NCI-H82 (cell line): ENCODE measurements at regions not wholly inside any gene's neighbourhood (a gene's known extent, or its start where the extent isn't known, plus 50 kb on each side); places are given as distances from the start of the nearest gene placed in this dataset.
"Not testable (repeated sequence)": the region's sequence is repeated elsewhere in the genome, so short reads cannot be mapped to it uniquely, and the experiment has no call there.

Source experiments
- DNase-seq: peaks from one replicate; lab custom pipeline; 2025; lab: John Stamatoyannopoulos, UW

DNA sequence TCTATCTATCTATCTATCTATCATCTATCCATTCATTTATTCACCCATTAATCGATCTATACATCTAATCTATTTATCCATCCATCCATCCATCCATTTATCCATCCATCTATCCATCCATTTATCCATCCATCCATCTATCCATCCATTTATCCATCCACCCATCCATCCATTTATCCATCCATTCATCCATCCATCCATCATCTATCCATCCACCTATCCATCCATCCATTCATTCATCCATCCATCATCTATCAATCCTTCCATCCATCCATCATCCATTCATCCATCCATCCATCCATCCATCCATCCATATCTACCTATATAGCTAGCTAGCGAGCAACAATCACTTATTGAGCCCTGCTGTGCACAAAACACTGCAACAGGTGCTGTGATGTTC is 953.1 kb upstream of the ZNF722 start:
- no peak for DNase-seq

DNA sequence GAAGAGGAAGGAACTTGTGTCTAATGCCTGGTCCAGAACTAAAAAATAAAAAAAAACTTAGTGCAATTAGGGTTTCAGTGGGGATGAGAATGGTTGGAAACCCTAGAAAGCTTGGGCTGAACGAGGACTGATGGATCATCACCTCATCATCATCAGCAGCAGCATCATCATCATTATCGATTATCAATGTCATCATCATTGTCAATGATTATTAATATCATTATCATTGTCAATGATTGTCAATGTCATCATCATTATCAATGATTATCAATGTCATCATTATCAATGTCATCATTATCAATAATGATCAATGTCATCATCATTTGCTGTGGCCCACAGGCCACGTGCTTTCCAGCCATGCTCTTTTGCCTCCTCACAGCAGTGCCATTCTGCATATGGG is 952.0 kb upstream of the ZNF722 start:
- DNase-seq: no peak

DNA sequence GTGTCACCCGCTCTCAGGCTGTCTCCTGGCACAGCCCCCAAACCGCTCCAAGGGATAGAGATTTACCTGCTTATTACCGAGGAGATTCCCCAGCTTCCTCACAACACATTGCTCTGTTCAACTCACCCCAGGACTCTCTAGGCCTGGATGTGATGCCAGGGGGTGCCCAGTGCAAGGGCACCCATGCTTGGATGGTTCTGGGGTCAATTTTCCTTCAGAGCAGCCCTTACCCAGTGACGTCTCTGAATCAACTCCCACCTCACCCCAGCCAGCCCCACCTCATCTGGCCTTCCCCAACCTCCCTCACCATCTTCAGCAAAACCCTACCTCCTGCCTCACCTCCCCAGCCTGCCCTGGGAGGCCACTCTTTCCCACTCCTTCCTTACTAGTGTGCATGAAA is 951.6 kb upstream of the ZNF722 start:
- no peak for DNase-seq

DNA sequence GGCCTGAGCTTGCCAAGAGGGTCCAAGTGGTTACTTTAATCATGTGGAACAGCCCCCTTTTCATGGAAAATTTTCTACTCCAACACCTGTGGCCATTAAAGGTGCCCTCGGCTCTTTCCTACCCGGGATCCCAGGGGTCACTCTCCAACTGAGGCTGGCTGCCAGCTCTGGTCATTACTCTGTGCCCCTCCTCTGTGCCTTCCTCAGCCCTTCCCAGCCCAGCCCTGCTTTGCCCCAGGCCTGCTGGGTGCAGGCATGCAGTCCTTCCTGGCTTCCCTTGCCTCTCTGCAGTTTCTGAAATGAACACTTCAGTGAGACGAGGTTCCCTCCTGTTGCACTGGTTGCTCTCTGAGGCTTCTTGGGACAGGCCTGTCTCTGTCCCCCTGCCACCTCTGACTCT is 951.1 kb upstream of the ZNF722 start:
- no peak for DNase-seq

DNA sequence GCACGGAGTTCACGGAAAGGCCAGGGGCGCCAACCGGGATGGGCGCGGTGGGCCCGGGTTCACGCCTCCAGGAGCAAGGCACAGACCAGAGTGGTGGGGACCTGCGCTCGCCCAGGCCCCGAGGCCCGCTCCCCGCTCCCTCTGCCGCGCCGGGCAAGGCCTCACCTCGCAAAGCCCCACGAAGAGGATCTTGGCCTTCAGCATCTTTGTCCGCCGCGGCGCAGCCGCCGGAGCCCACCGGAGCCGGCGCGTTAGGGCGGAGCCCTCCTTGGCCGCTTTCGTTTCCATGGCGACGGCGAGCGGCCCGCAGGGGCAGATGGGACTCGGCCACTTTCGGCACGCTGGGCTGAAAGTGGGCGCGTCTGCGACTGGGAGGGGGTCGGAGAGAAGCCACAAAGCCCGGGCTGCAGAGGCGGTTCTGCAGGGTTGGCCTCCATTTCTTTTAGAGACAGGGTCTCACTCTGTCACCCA is 944.4 kb upstream of the ZNF722 start:
- DNase-seq: no peak

DNA sequence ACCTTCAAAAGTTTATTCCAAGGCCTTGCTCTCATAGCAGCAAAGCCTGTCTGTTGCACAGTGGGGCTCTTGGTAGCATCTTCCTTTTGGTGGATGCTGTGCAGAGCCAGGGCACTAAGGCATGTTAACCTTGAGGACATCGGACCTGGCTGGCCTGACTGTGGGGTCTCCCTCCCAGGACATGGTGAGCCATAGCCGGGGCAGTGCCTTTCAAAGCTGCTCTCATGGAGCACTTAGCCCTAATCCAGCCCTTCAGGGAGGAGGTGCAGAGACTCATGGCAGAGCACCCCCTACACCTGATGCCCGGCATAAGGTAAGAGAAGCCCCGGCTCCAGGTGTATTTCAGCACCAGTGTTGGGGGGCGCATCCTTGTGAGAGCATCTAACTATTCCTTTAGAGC is 941.4 kb upstream of the ZNF722 start:
- DNase-seq: no peak

DNA sequence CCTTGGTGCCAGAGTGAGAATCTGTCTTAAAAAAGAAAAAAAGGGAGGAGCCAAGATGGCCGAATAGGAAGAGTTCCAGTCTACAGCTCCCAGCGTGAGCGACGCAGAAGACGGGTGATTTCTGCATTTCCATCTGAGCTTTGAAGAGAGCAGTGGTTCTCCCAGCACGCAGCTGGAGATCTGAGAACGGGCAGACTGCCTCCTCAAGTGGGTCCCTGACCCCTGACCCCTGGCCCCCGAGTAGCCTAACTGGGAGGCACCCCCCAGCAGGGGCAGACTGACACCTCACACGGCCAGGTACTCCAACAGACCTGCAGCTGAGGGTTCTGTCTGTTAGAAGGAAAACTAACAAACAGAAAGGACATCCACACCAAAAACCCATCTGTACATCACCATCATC is 937.9 kb upstream of the ZNF722 start:
- DNase-seq: not testable (repeated sequence)

DNA sequence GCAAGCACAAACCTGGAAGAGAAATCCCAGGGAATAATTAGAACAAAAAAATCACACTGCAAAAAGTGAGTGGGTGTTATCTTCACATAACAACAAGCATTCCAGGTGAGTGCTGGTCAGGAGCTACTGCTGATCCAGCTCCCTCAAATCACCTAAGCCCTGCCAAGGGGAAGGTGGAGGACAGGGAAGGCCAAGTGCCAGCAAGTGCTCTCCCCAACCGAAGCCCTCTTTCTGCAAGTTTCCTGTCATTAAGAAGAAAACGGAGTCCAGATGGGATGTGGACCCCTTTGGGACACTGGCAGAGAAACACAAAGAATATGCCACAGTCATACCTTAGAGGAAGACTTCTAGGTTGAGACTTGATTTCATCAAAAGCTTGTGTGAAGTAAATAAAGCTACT is 933.0 kb upstream of the ZNF722 start:
- no peak for DNase-seq

DNA sequence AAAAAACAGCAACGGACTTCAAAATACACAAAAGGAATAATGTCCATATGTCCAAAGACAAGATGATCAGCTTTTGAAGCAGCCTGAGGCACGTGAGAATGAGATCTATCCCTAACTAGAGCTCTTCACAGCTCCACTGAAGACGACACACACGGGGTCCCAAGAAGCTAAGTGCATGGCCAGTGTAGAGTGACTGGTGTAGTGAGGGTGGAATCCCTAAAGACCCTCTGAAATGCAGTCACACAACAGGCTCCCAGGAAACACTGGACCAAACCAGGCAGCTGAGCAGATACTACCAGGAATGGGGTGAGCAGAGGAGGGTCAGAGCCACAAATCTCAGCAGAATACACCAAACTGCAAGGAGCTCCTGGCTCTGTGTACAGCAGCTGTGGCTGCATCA is 932.4 kb upstream of the ZNF722 start:
- not testable (repeated sequence) for DNase-seq

DNA sequence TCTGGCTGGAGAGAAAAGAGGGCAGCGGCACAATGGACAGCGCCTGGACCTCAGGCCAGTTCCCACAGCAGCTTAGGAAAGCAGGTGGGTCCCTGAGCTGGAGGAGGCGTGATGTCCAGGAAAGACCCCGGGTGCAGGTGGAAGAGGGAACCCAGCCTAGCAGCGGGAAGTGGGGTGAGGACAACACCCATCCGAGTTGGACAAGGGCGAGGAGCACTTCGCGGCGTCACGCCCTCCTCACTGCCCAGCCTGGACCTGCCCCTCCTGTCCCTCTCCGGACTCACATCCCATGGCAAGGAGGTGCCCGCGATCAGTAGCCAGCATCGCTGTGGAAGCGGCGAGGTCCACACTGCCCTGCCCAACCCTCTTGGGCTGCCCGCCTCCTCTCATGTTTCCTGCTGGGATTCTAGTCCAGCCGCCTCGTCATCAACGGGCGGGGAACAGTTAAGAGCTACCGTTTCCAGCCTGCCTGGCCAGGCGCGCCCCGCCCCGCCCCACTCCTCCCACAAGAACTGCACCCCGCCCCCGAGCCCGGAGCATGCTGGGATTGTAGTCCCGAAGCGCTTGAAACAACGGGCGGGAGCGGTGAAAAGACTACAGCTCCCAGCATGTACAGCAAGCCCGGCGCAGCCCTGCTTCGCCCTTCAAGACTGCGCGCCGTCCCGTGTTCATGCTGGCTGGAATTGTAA is 930.6 kb upstream of the ZNF722 start:
- peak; percentile 34 for DNase-seq

DNA sequence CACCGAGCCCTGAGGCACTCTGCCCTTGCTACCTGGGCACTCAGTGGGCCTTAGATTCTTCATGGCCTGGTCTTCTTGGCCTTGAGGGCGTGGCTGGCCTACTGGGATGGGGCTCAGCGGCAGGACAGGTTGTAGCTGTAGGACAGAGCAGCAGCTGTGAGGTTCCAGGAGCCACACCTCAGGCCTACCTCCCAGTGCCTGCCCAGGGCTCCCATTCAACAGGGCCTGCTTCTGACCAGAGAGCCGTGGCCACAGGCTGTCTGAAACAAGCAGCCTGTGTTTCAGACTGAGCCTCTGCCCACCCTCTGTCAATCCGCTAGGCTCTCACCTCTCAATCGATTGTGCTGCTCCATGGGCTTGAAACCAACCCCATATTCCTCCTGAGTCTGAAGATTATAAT is 928.0 kb upstream of the ZNF722 start:
- no peak for DNase-seq

DNA sequence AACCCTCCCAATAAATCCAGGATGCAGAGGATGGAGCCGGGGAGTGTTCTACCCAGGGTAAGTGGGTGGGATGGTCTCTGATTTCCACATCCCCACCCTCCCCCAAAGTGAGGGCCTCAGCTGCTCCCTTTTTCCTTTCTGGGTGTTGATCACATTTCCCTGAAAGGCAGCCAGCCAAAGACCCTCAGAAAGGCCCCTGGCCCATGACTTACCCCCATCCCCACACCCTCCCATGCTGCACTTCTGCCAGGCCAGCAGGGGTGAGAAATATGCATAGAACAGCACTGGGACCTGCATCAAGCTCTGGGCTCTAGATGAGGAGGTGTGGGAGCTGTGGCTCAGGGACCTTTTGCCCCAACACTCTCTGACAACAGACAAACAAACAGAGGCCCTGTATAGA is 927.3 kb upstream of the ZNF722 start:
- DNase-seq: no peak

DNA sequence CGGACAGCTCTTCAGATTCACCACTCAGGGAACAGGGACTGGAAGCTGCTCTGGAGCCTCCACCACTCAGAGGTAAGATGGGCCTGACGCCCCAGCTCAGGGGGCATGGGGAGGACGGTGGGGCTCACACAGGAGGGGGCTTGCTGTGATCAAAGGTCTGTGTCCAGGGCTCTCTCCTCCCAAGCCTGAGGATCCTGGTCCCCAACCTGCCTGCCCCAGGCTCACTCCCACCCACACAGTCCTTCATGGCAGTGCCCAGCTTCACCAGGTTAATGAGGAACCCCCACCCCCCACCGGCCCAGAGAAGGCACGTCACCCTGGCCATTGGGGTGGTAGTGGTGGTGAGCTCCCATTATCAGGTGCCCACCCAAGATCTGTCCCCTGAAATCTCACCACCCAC is 926.7 kb upstream of the ZNF722 start:
- no peak for DNase-seq

DNA sequence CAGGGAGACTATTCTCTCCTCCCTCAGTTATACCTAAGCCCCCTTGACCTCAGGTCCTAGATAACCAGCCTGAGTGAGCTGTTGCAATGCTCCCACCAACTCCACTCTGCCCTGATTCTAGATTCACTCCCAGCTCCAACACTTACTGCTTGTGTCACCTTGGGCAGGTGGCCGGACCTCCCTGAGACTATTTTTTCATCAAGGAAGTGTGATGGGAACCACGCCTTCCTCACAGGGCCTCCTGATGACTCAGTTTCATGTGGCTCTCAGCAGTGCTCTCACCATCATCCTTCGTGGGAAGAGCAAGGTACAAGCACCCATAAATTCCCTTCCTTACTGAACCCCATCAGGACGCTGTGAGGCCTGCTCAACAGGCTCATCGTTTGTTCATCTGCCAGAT is 925.8 kb upstream of the ZNF722 start:
- DNase-seq: no peak

DNA sequence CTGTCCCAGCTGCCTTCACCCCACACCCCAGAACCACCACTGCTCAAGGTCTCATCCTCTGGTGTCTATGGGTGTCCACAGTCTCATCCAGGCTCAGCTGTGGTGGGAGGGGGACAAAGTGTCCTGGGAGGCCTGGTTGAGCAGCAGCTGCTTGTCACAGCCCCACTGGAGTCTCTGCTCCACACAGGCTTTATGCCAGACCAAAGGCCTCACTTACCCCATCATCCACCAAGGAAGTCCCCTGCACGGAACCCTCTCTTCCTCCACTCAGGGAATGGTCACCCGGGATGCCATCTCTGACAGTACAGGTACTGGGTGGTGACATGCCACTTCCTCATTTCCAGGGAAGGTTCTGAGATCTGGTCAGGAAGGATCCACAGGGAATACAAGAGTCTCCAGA is 925.4 kb upstream of the ZNF722 start:
- DNase-seq: no peak

DNA sequence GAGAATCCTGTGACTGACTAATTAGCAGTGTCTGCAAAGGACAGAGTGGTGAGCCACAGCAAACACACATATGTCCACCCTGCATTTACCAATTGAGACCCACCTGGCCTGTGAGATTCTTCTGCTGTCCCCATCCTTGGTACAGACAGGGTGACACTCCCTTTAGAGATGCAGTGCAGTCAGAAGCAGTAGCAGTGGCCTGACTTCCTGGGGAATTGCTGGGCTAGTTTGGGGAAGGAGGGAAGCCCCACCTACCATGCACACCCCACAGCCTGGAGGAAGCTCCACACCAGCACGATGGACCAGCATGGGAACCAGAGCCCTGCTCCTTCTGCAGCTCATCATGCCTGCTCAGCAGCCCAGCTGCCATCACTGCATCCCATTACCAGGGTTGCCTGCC is 924.9 kb upstream of the ZNF722 start:
- DNase-seq: no peak

DNA sequence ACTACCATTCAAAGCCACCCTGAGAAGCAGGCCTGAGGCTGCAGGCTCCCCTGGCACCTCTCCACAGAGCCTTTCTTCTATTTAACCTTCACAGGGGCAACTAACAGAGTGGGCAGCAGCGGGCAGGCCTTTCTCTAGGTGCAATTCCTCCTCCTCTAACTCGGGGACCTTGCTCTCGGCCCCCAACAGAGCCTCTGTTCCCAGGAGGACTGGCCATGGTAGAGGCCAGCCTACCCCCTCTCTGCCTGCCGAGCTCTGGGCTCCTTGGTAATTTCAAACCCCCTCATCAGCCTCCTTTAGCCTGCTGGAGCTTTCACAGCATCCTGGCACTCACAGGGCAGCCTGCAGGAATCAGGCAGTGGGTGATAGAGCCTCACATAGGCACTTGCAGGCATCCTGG is 920.8 kb upstream of the ZNF722 start:
- no peak for DNase-seq

DNA sequence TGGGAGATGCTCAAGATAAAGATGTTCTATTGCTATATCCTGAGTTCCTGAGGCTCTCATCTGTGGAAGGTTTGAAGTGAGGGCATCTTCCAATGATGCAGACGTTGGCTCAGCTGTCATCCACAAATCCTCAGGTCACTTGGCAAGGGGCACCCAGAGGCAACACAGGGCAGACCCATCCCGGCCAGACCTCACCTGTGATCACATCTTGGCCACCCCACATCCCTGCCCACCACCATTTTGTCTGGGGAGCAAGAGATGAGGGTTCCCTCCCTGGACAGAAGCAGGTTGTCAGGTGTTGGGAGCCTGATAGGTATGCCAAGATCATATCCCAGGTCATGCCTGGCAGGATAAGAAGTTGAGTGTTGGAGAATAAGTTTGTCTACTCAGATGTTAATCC is 918.2 kb upstream of the ZNF722 start:
- no peak for DNase-seq

DNA sequence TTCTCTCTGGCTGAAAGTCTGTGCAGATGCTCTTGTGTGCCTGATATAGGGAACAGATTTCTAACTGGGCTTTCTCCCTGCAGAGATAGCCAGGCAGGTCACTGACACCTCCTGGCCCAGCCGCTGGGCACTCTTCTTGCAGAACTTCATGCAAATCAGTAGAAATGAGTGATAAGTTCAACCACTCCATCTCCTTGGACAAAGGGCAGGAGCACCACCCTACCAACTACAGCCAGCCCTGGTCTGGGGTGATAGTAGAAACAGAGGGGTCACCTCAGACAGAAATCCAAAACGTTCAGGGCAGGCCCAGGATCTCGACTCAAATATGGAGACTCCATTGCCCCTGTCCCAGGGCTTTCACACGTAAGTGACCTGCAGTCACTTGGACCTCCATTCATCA is 917.8 kb upstream of the ZNF722 start:
- no peak for DNase-seq

DNA sequence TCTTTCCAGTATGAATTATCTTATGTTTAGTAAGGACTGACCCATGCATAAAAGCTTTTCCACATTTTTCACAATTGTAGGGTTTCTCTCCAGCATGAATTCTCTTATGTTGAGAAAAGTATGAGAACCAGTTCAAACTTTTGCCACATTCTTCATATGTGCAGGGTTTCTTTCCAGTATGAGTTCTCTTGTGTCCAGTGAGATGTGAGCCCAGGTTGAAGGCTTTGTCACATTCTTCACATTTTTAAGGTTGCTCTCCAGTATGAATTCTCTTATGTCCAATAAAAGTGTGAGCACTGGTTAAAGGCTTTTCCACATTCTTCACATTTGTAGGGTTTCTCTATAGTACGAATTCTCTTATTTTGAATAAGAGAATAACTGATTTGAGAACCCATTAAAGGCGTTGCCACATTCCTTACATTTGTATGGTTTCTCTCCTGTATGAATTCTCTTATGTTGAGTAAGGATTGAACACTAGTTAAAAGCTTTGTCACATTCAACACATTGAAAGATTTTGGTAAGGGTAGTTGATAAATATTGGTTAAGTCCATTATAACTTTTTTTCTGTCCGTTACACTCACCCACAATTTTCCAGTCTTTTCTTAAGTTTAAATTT is 911.0 kb upstream of the ZNF722 start:
- DNase-seq: no peak

DNA sequence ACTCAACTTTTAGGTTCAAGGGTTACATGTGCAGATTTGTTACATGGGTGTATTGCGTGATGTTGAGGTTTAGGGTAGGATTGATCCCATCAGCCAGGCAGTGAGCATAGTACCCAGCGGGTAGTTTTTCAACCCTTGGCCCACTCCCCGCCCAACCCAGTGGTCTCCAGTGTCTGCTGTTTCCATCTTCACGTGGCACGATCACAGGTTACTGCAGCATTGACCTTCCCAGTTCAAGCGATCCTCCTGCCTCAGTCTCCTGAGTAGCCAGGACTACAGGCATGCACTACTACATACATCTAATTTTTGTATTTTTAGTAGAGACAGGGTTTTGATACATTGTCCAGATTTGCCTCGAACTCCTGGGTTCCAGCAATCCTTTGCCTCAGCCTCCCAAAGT is 905.7 kb upstream of the ZNF722 start:
- no peak for DNase-seq

DNA sequence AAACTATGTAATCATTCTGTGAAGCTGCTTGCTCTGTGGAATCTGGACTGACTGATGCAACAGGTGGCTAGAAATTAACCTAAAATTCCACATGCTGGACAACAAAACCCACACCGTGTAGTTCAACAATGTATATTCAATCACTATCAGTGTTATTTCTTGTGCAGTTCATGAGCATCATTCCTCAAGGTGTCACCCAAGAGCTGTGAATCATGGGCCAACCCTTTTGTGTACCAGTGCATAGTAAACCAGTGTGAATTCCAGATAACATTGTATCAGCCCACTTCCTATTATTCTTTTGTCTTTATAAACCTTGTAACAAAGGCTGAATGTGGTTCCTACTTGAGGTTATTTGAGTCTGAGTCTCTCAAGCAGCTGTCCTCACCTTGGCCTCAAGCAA is 905.2 kb upstream of the ZNF722 start:
- DNase-seq: peak; percentile 0

DNA sequence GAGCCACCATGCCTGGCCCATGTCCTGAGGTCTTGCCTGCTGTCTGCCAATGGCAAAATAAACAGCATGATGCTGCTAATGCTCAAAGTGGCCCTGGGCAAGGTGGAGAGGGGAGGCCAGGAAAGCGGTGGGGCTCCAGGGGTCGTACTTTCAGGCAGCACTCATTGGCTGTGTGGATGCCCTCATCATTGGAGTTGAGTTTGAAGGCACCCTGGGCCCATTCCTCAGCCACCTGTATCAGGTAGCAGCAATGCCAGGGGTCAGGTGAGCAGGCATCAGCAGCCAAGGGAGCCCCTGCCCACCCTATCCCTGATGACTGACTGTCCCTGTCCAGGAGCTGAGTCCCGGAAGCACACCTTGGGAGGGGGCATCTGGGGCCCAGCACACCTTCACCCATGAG is 902.5 kb upstream of the ZNF722 start:
- DNase-seq: no peak

DNA sequence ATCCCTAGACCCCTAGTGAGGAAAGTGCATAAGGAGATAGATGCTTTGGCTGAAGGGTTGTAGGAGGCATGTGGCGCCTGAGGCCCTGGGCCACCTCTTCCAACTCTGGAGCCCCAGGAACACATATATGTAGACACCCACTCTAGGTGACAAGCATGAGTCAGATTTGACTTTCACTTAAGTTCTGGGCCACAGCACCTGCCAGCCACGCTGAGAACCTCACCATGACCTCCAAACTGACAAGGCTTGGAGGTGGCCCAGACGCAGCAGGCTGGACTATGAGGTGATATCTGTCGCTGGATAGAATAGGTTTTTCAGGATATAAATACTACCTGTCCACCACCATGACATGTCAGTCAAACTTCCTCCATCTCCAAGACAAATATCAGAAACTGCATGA is 894.0 kb upstream of the ZNF722 start:
- no peak for DNase-seq
